H1 (cell line): ENCODE measurements at regions not wholly inside any gene's neighbourhood (a gene's known extent, or its start where the extent isn't known, plus 50 kb on each side); places are given as distances from the start of the nearest gene placed in this dataset.

Experiments used
- CTCF ChIA-PET: fragments of 300-600 bp; sonication (Branson Sonifier 250); formaldehyde crosslinking; loops from one replicate; lab custom pipeline; 2021; ENCODE audit not compliant: partially characterized antibody; lab: Charles Lee
- POLR2A ChIA-PET: fragments of 300-600 bp; sonication (Branson Sonifier 250); formaldehyde crosslinking; loops from one replicate; lab custom pipeline; 2021; ENCODE audit warnings: inconsistent platforms; ENCODE audit not compliant: partially characterized antibody; lab: Charles Lee
- DNase-seq, 2 experiments: peaks; one replicate each; pipeline versions ENCODE4 v3.0.0 to v3.0.0-alpha.2; 2010 to 2022; ENCODE audit warnings: low spot score in 2 of 2, low read depth in 1 of 2, mixed read lengths in 1 of 2
- FAIRE-seq: peaks from 2 replicates; lab custom pipeline; 2011; peaks lifted over from hg19 to GRCh38; lab: Jason Lieb, UNC
- H2AFZ ChIP-seq: 2 replicates; pipeline ENCODE4 v1.8.1; 2012; ENCODE audit warnings: low read length, inconsistent platforms
- H2AK5ac ChIP-seq: 2 replicates; pipeline ENCODE4 v1.6.1; 2013; ENCODE audit warnings: low read depth, low read length
- H2BK120ac ChIP-seq: replicated peaks from 2 replicates; pipeline ENCODE3; 2013; ENCODE audit warnings: low read depth, low read length, inconsistent platforms
- H2BK12ac ChIP-seq: 2 replicates; pipeline ENCODE4 v1.6.1; 2013; ENCODE audit warnings: low read depth, low read length
- H2BK15ac ChIP-seq: 2 replicates; pipeline ENCODE4 v1.6.1; 2013; ENCODE audit warnings: low read length
- H2BK20ac ChIP-seq: 2 replicates; pipeline ENCODE4 v1.6.1; 2013; ENCODE audit warnings: low read length
- H2BK5ac ChIP-seq: 2 replicates; pipeline ENCODE4 v1.6.1; 2013; ENCODE audit warnings: low read depth, low read length
- H3K14ac ChIP-seq: 2 replicates; pipeline ENCODE4 v1.6.1; 2013; ENCODE audit warnings: inconsistent platforms; ENCODE audit not compliant: insufficient read length
- H3K18ac ChIP-seq: 2 replicates; pipeline ENCODE4 v1.6.1; 2013; ENCODE audit warnings: low read length; ENCODE audit errors: extremely low read depth
- H3K23ac ChIP-seq: 2 replicates; pipeline ENCODE4 v1.6.1; 2013; ENCODE audit warnings: inconsistent platforms; ENCODE audit not compliant: insufficient read length
- H3K23me2 ChIP-seq: 2 replicates; pipeline ENCODE4 v1.6.1; 2013; ENCODE audit warnings: low read depth, low read length
- H3K27ac ChIP-seq: 2 replicates; pipeline ENCODE4 v1.6.1; 2011; ENCODE audit warnings: low read depth, low read length, inconsistent platforms
- H3K27me3 ChIP-seq, 4 experiments: replicated peaks in 1 of 4; 1 replicate in 1 of 4; 2 replicates in 3 of 4; pipeline versions ENCODE4 v1.6.1 to v1.8.1; 2011 to 2013; ENCODE audit warnings: low read length in 3 of 4, mild to moderate bottlenecking in 3 of 4, inconsistent platforms in 2 of 4, mixed read lengths in 2 of 4, moderate library complexity in 1 of 4; ENCODE audit not compliant: control insufficient read depth in 3 of 4, insufficient read depth in 3 of 4; ENCODE audit errors: extremely low read depth in 1 of 4
- H3K36me3 ChIP-seq, 4 experiments: 2 replicates each; pipeline versions ENCODE4 v1.6.1 to v1.8.1; 2011 to 2013; ENCODE audit warnings: mild to moderate bottlenecking in 4 of 4, low read length in 3 of 4, moderate library complexity in 2 of 4, control low read depth in 1 of 4, inconsistent platforms in 1 of 4; ENCODE audit not compliant: insufficient read depth in 4 of 4, control insufficient read depth in 2 of 4
- H3K4ac ChIP-seq: replicated peaks from 2 replicates; pipeline ENCODE3; 2013; ENCODE audit warnings: low read length, low read depth, mixed read lengths, inconsistent platforms; ENCODE audit not compliant: insufficient read length
- H3K4me1 ChIP-seq, 4 experiments: replicated peaks in 1 of 4; 1 replicate in 1 of 4; 2 replicates in 3 of 4; pipeline versions ENCODE4 v1.6.1 to v1.8.1; 2011 to 2013; ENCODE audit warnings: low read length in 3 of 4, inconsistent platforms in 2 of 4, mixed read lengths in 1 of 4; ENCODE audit not compliant: insufficient read depth in 4 of 4, control insufficient read depth in 3 of 4
- H3K4me2 ChIP-seq, 2 experiments: 2 replicates each; pipeline versions ENCODE4 v1.6.1 to v1.8.1; 2011 to 2013; ENCODE audit warnings: low read depth in 2 of 2, low read length in 2 of 2, control low read depth in 1 of 2, inconsistent platforms in 1 of 2, mild to moderate bottlenecking in 1 of 2; ENCODE audit not compliant: insufficient read depth in 1 of 2
- H3K4me3 ChIP-seq, 4 experiments: fragments of 200-600, 300-600 bp in 1 of 4; sonication (generic), shearing (Covaris generic), sonication (Bioruptor Twin) in 1 of 4; 2 replicates each; pipeline versions ENCODE4 v1.5.1 to v1.8.1; 2011 to 2016; ENCODE audit warnings: low read length in 4 of 4, low read depth in 3 of 4, control low read depth in 2 of 4, inconsistent platforms in 2 of 4, mild to moderate bottlenecking in 2 of 4, mixed read lengths in 1 of 4, moderate library complexity in 1 of 4; ENCODE audit not compliant: insufficient read depth in 2 of 4; ENCODE audit errors: extremely low read depth in 1 of 4
- H3K56ac ChIP-seq: replicated peaks from 2 replicates; pipeline ENCODE3; 2013; ENCODE audit warnings: low read depth, mild to moderate bottlenecking, mixed read lengths, low read length, inconsistent platforms; ENCODE audit not compliant: insufficient read length
- H3K79me1 ChIP-seq: 2 replicates; pipeline ENCODE4 v1.6.1; 2013; ENCODE audit warnings: low read depth, low read length, control low read depth
- H3K79me2 ChIP-seq, 2 experiments: 2 replicates each; pipeline versions ENCODE4 v1.6.1 to v1.8.1; 2012 to 2013; ENCODE audit warnings: low read length in 2 of 2, mild to moderate bottlenecking in 2 of 2, inconsistent platforms in 1 of 2; ENCODE audit not compliant: insufficient read depth in 2 of 2, control insufficient read depth in 1 of 2
- H3K9ac ChIP-seq, 4 experiments: replicated peaks in 1 of 4; 1 replicate in 1 of 4; 2 replicates in 3 of 4; pipeline versions ENCODE4 v1.6.1 to v1.8.1; 2011 to 2013; ENCODE audit warnings: low read depth in 3 of 4, low read length in 3 of 4, control low read depth in 2 of 4, mild to moderate bottlenecking in 2 of 4, moderate library complexity in 2 of 4, inconsistent platforms in 1 of 4; ENCODE audit errors: extremely low read depth in 1 of 4
- H3K9me3 ChIP-seq, 2 experiments: 2 replicates each; pipeline versions ENCODE4 v1.6.1 to v1.8.1; 2012 to 2013; ENCODE audit warnings: mild to moderate bottlenecking in 2 of 2, moderate library complexity in 2 of 2, control low read depth in 1 of 2, inconsistent platforms in 1 of 2, low read depth in 1 of 2, low read length in 1 of 2, mixed read lengths in 1 of 2; ENCODE audit not compliant: insufficient read depth in 2 of 2
- H4K20me1 ChIP-seq, 2 experiments: replicated peaks in 1 of 2; 2 replicates each; pipeline versions ENCODE3 to v1.8.1; 2011 to 2013; ENCODE audit warnings: inconsistent platforms in 2 of 2, low read length in 2 of 2, mild to moderate bottlenecking in 1 of 2; ENCODE audit not compliant: insufficient read depth in 2 of 2, control insufficient read depth in 1 of 2
- H4K5ac ChIP-seq: 2 replicates; pipeline ENCODE4 v1.6.1; 2013; ENCODE audit warnings: low read length, low read depth, mixed read lengths, inconsistent platforms; ENCODE audit not compliant: insufficient read length
- H4K8ac ChIP-seq: 2 replicates; pipeline ENCODE4 v1.8.0; 2013; ENCODE audit warnings: mild to moderate bottlenecking, moderate library complexity, low read length, inconsistent platforms; ENCODE audit not compliant: insufficient read depth; ENCODE audit errors: extremely low read depth
- H4K91ac ChIP-seq: replicated peaks from 2 replicates; pipeline ENCODE3; 2013; ENCODE audit warnings: low read length, mixed read lengths, inconsistent platforms; ENCODE audit not compliant: insufficient read length
- EP300 ChIP-seq, 2 experiments: IDR thresholded peaks; 1 replicate in 1 of 2; 2 replicates in 1 of 2; pipeline ENCODE4 v1.6.1; 2011 to 2012; ENCODE audit warnings: low read depth in 2 of 2, low read length in 2 of 2, mild to moderate bottlenecking in 2 of 2, borderline replicate concordance in 1 of 2, inconsistent platforms in 1 of 2, moderate library complexity in 1 of 2
- POLR2AphosphoS5 ChIP-seq: IDR thresholded peaks from 2 replicates; pipeline ENCODE4 v1.6.1; 2011; ENCODE audit warnings: low read depth, low read length
- RAD21 ChIP-seq, 2 experiments: IDR thresholded peaks in 1 of 2; conservative IDR thresholded peaks in 1 of 2; 2 replicates each; pipeline ENCODE4 v1.6.1; 2011; ENCODE audit warnings: low read depth in 2 of 2, low read length in 2 of 2, improper control_type of control experiment in 1 of 2, inconsistent platforms in 1 of 2, mild to moderate bottlenecking in 1 of 2, moderate library complexity in 1 of 2
- SP4 ChIP-seq: IDR thresholded peaks from 2 replicates; pipeline ENCODE4 v1.6.1; 2012; ENCODE audit warnings: low read length, inconsistent platforms
- WGBS, 2 experiments: shearing (Covaris generic) in 1 of 2; methylation state at CpG; one replicate each; pipeline versions ENCODE4 v1.1.6 to v1.1.7; 2013 to 2015; ENCODE audit warnings: low lambda C conversion rate in 2 of 2, mixed read lengths in 2 of 2, inconsistent platforms in 1 of 2, low coverage in 1 of 2, missing lambda C conversion rate in 1 of 2; ENCODE audit not compliant: insufficient replicate concordance in 2 of 2, insufficient coverage in 1 of 2, insufficient read length in 1 of 2; ENCODE audit errors: extremely low coverage in 1 of 2, missing lambda C conversion rate in 1 of 2; 5-methylcytosine and 5-hydroxymethylcytosine counted together

- FAIRE-seq = no peak
- Histone ChIP-seq H3K18ac (no peak overlapping the region), H3K27ac (no peak overlapping the region), H2AK5ac (no peak overlapping the region), H3K9ac (no peak overlapping the region), H3K4me1 (no peaks in the 10 kb centered on the region), H2BK15ac (no peak overlapping the region), H2BK12ac (no peak overlapping the region), H3K4me2 (no peak overlapping the region), H3K36me3 (no peaks in the 10 kb centered on the region), H3K79me2 (no peaks in the 10 kb centered on the region), H3K9me3 (0 out of 4 replicates have a peak, but pooled peaks cover 0 to 3% of the 10 kb centered on the region in 2 experiments), H3K79me1 (no peaks in the 10 kb centered on the region), H3K4ac (no peak overlapping the region), H3K56ac (no peak overlapping the region), H3K27me3 (no peaks in the 10 kb centered on the region), H4K20me1 (no peaks in the 10 kb centered on the region), H4K91ac (no peak overlapping the region), H3K14ac (no peak overlapping the region), H3K4me3 (no peak overlapping the region), H4K5ac (no peak overlapping the region), H3K23ac (no peak overlapping the region), H3K23me2 (no peaks in the 10 kb centered on the region), H2BK120ac (no peak overlapping the region), H4K8ac (no peak overlapping the region), H2BK20ac (no peak overlapping the region), H2BK5ac (no peak overlapping the region), H2AFZ (no peak overlapping the region)
- DNase-seq = no peak
- CTCF ChIA-PET = no interaction called here
- no peak for TF ChIP-seq RAD21 (IDR thresholded peaks at IDR 0.05 in 1 of 2, conservative IDR thresholded peaks at IDR 0.05 in 1 of 2; ENCODE audit: low read depth in 2 of 2, low read length in 2 of 2)
- no peak for TF ChIP-seq EP300 (IDR thresholded peaks at IDR 0.05; ENCODE audit: borderline replicate concordance in 1 of 2, low read depth in 2 of 2, low read length in 2 of 2)
- TF ChIP-seq POLR2AphosphoS5 = no peak
- TF ChIP-seq SP4 = no peak
- POLR2A ChIA-PET = no interaction called here
- WGBS, 2 experiments = 78% methylated on average over 4 of the region's 4 CpGs; no CpG with 5 or more reads in 1 of the 2 experiments
Measured at GRCh38 chr11:23865341-23865975, 631.4 kb upstream of the LUZP2 start.
